Activated B cell treated with CpG ODN at 0.5 μM for 24 hours (primary cell): ENCODE measurements at regions not wholly inside any gene's neighbourhood (a gene's known extent, or its start where the extent isn't known, plus 50 kb on each side); places are given as distances from the start of the nearest gene placed in this dataset.
"Not testable (repeated sequence)": the region's sequence is repeated elsewhere in the genome, so short reads cannot be mapped to it uniquely, and the experiment has no call there.

Experiments
- ATAC-seq: fragments of 200-7000 bp; cut with Tn5 transposase; one replicate; pipeline ENCODE4 v1.10.0; 2021; ENCODE audit warnings: low read depth, mild to moderate bottlenecking, moderate library complexity
- CTCF ChIA-PET: fragments of 350-600 bp; sonication (Branson Sonifier 250); formaldehyde crosslinking; loops from one replicate; lab custom pipeline; 2021; ENCODE audit warnings: antibody characterized with exemption; lab: Charles Lee
- POLR2A ChIA-PET: fragments of 350-600 bp; sonication (Branson Sonifier 250); formaldehyde crosslinking; loops from one replicate; lab custom pipeline; 2021; ENCODE audit warnings: antibody characterized with exemption; lab: Charles Lee
- DNase-seq: peaks from one replicate; pipeline ENCODE4 v3.0.0; 2022
- H3K27ac Mint-ChIP-seq: one replicate; pipeline ENCODE4 v1.8.0; 2020; ENCODE audit warnings: mixed read lengths
- H3K27me3 Mint-ChIP-seq: one replicate; pipeline ENCODE4 v1.8.0; 2021; ENCODE audit warnings: mixed read lengths
- H3K36me3 Mint-ChIP-seq: one replicate; pipeline ENCODE4 v1.8.0; 2021; ENCODE audit warnings: low read depth, mixed read lengths
- H3K4me1 Mint-ChIP-seq: one replicate; pipeline ENCODE4 v1.8.0; 2021; ENCODE audit warnings: mixed read lengths
- H3K4me3 Mint-ChIP-seq: one replicate; pipeline ENCODE4 v1.8.0; 2020; ENCODE audit warnings: mild to moderate bottlenecking, mixed read lengths
- H3K9me3 Mint-ChIP-seq: one replicate; pipeline ENCODE4 v1.8.0; 2020; ENCODE audit warnings: mixed read lengths
- CTCF ChIP-seq: fragments of 200-600 bp; IDR thresholded peaks from one replicate; pipeline ENCODE4 v1.8.0; 2022; ENCODE audit warnings: antibody characterized with exemption, mild to moderate bottlenecking
- intact Hi-C: fragments of 100-400 bp; cut with micrococcal nuclease; formaldehyde crosslinking; loops from one replicate; pipeline ENCODE4 v1.15.1; 2024

- ATAC-seq (no peak), DNase-seq (no peak)
- intact Hi-C loops: no loop called here
- Mint-ChIP-seq H3K4me3 (no peak overlapping the region), H3K27me3 (peaks cover 16% of the 10 kb centered on the region), H3K9me3 (no peaks in the 10 kb centered on the region), H3K4me1 (no peaks in the 10 kb centered on the region), H3K27ac (no peak overlapping the region), H3K36me3 (no peaks in the 10 kb centered on the region)
- no peak for TF ChIP-seq CTCF
- POLR2A ChIA-PET: no interaction called here
- CTCF ChIA-PET: no interaction called here
These were observed 106.4 kb downstream of the TMEM130 start for GRCh38 chr7:98763441-98763840.

GRCh38 chr7:98764946-98765345 is 104.9 kb downstream of the TMEM130 start:
- Mint-ChIP-seq H3K4me1 (no peaks in the 10 kb centered on the region), H3K9me3 (no peaks in the 10 kb centered on the region), H3K36me3 (no peaks in the 10 kb centered on the region), H3K27me3 (peaks cover 15% of the 10 kb centered on the region), H3K4me3 (no peak overlapping the region), H3K27ac (no peak overlapping the region)
- no peak for ATAC-seq
- no peak for TF ChIP-seq CTCF
- CTCF ChIA-PET: interaction anchor here (1.0 kb wide), 1 partner anchor 19 kb away, joined by 3 read pairs; no protein-coding TSS in a partner anchor
- no peak for DNase-seq
- POLR2A ChIA-PET: no interaction called here
- intact Hi-C loops: no loop called here

- CTCF ChIA-PET, H3K27ac Mint-ChIP-seq, H3K4me3 Mint-ChIP-seq, POLR2A ChIA-PET, ATAC-seq, H3K4me1 Mint-ChIP-seq, H3K36me3 Mint-ChIP-seq, DNase-seq, intact Hi-C loops, H3K9me3 Mint-ChIP-seq: not testable (repeated sequence)
- peaks cover 17% of the 10 kb centered on the region for H3K27me3 Mint-ChIP-seq
These were observed 99.7 kb downstream of the TMEM130 start for GRCh38 chr7:98770085-98770484.

- peaks cover 3% of the 10 kb centered on the region for H3K4me1 Mint-ChIP-seq
These were observed 98.3 kb downstream of the TMEM130 start for GRCh38 chr7:98771519-98771918.

GRCh38 chr7:98771941-98772603 is 97.7 kb downstream of the TMEM130 start:
- ATAC-seq: no peak
- Mint-ChIP-seq H3K4me1 (peaks cover 3% of the 10 kb centered on the region), H3K9me3 (no peaks in the 10 kb centered on the region), H3K27ac (no peak overlapping the region), H3K36me3 (no peaks in the 10 kb centered on the region), H3K27me3 (peaks cover 23% of the 10 kb centered on the region), H3K4me3 (no peak overlapping the region)
- DNase-seq: no peak
- ChIA-PET POLR2A (no interaction called here), CTCF (no interaction called here)
- intact Hi-C loops: no loop called here
- TF ChIP-seq CTCF: no peak

More at GRCh38 chr7:98771519-98771918, 98.3 kb downstream of the TMEM130 start:
- ATAC-seq (no peak), DNase-seq (no peak)
- no peak overlapping the region for H3K4me3 Mint-ChIP-seq
- intact Hi-C loops: no loop called here
- TF ChIP-seq CTCF: no peak
- ChIA-PET CTCF (no interaction called here), POLR2A (no interaction called here)
- no peaks in the 10 kb centered on the region for H3K9me3 Mint-ChIP-seq
- no peaks in the 10 kb centered on the region for H3K36me3 Mint-ChIP-seq
- H3K27me3 Mint-ChIP-seq: peaks cover 19% of the 10 kb centered on the region
- no peak overlapping the region for H3K27ac Mint-ChIP-seq

- H3K4me3 Mint-ChIP-seq: no peak overlapping the region
- H3K36me3 Mint-ChIP-seq: no peaks in the 10 kb centered on the region
- peaks cover 3% of the 10 kb centered on the region for H3K4me1 Mint-ChIP-seq
- DNase-seq (no peak), ATAC-seq (no peak)
- ChIA-PET CTCF (no interaction called here), POLR2A (no interaction called here)
- H3K27ac Mint-ChIP-seq: no peak overlapping the region
- no peak for TF ChIP-seq CTCF
- H3K9me3 Mint-ChIP-seq: no peaks in the 10 kb centered on the region
- intact Hi-C loops: no loop called here
- H3K27me3 Mint-ChIP-seq: peaks cover 19% of the 10 kb centered on the region
These were observed 94.9 kb downstream of the TMEM130 start for GRCh38 chr7:98774884-98775283.
